ENCODE measurements at regions not wholly inside any gene's neighbourhood (a gene's known extent, or its start where the extent isn't known, plus 50 kb on each side); places are given as distances from the start of the nearest gene placed in this dataset.

DNA sequence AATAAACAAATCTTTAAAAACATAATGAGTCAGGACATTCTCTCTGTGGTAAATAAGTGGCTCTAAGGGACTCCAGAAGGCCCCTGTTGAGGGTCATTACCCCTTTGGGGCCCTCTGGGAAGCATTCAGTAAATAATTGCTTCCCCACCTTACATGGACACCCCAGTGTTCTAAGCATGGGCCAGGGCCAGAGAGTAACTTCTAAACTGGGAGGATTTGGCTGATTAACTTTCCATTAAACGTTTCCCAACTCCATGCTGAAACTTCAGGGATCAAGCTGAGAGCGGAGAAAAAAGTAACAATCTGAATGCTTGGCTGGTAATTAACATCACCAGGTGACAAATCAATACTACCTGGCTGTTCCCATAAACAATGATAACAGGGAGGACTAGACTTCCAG lies 783.9 kb upstream of the LRRC4C start:
- H3K4me1 ChIP-seq (ENCODE audit: control insufficient read depth, low read length), result no peaks in the 10 kb centered on the region
- no peaks in the 10 kb centered on the region for H4K20me1 ChIP-seq (ENCODE audit: control insufficient read depth, insufficient read depth, low read depth, low read length)
- no peak overlapping the region for H3K27ac ChIP-seq (ENCODE audit: low read depth, low read length)
- H3K27me3 ChIP-seq (ENCODE audit: control insufficient read depth, low read length), result no peaks in the 10 kb centered on the region
- no peaks in the 10 kb centered on the region for H3K79me2 ChIP-seq (ENCODE audit: control insufficient read depth, low read length)
- H3K4me2 ChIP-seq (ENCODE audit: low read length), result no peak overlapping the region
- H3K9me3 ChIP-seq (ENCODE audit: control insufficient read depth, insufficient read depth, low read length), result no peaks in the 10 kb centered on the region; the same call in 1 of the 2 replicates
- H3K36me3 ChIP-seq (ENCODE audit: control insufficient read depth, low read length), result no peaks in the 10 kb centered on the region
- H3F3A ChIP-seq (ENCODE audit: control insufficient read depth, insufficient read depth), result no peaks in the 10 kb centered on the region
- TF ChIP-seq, protein P1, sequence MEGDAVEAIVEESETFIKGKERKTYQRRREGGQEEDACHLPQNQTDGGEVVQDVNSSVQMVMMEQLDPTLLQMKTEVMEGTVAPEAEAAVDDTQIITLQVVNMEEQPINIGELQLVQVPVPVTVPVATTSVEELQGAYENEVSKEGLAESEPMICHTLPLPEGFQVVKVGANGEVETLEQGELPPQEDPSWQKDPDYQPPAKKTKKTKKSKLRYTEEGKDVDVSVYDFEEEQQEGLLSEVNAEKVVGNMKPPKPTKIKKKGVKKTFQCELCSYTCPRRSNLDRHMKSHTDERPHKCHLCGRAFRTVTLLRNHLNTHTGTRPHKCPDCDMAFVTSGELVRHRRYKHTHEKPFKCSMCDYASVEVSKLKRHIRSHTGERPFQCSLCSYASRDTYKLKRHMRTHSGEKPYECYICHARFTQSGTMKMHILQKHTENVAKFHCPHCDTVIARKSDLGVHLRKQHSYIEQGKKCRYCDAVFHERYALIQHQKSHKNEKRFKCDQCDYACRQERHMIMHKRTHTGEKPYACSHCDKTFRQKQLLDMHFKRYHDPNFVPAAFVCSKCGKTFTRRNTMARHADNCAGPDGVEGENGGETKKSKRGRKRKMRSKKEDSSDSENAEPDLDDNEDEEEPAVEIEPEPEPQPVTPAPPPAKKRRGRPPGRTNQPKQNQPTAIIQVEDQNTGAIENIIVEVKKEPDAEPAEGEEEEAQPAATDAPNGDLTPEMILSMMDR (IDR thresholded peaks at IDR 0.05; ENCODE audit: low read depth, low read length, poor library complexity, severe bottlenecking), result no peak
- no peak for TF ChIP-seq EZH2phosphoT487 (IDR thresholded peaks at IDR 0.05; ENCODE audit: borderline replicate concordance, low read length)
- H3K9me2 ChIP-seq (replicated peaks; ENCODE audit: control insufficient read depth, low read length), result no peaks in the 10 kb centered on the region
- no peak overlapping the region for H3K4me3 ChIP-seq (ENCODE audit: low read length)

DNA sequence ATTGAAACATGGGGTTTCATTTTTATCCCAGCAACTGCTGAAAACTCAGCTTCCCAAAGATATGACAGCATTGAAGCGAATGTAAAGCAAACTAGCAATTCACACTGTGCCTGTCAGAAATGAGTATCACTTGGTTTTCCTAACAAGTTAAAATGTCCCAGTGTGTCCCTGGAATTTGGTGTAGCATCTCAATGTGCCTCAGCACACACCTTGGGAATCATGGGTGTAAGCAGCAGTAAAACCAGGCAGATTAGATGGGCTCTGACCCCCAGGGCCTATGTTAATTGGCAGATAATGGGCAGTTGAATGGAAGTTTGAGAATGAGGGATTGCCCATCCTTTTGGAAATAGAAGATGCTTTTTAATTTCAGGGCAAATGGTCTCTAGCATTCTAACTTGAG lies 784.9 kb upstream of the LRRC4C start:
- no peaks in the 10 kb centered on the region for H3K27me3 ChIP-seq (ENCODE audit: control insufficient read depth, low read length)
- H3K9me3 ChIP-seq (ENCODE audit: control insufficient read depth, insufficient read depth, low read length), result no peaks in the 10 kb centered on the region
- no peaks in the 10 kb centered on the region for H4K20me1 ChIP-seq (ENCODE audit: control insufficient read depth, insufficient read depth, low read depth, low read length)
- no peaks in the 10 kb centered on the region for H3K4me1 ChIP-seq (ENCODE audit: control insufficient read depth, low read length)
- H3K36me3 ChIP-seq (ENCODE audit: control insufficient read depth, low read length), result no peaks in the 10 kb centered on the region
- H3K4me2 ChIP-seq (ENCODE audit: low read length), result no peak overlapping the region
- no peak overlapping the region for H3K27ac ChIP-seq (ENCODE audit: low read depth, low read length)
- no peak overlapping the region for H3K4me3 ChIP-seq (ENCODE audit: low read length)
- H3F3A ChIP-seq (ENCODE audit: control insufficient read depth, insufficient read depth), result no peaks in the 10 kb centered on the region
- H3K9me2 ChIP-seq (replicated peaks; ENCODE audit: control insufficient read depth, low read length), result no peaks in the 10 kb centered on the region
- TF ChIP-seq, protein P1 (IDR thresholded peaks at IDR 0.05; ENCODE audit: low read depth, low read length, poor library complexity, severe bottlenecking), result no peak
- TF ChIP-seq EZH2phosphoT487 (IDR thresholded peaks at IDR 0.05; ENCODE audit: borderline replicate concordance, low read length), result no peak
- H3K79me2 ChIP-seq (ENCODE audit: control insufficient read depth, low read length), result no peaks in the 10 kb centered on the region

DNA sequence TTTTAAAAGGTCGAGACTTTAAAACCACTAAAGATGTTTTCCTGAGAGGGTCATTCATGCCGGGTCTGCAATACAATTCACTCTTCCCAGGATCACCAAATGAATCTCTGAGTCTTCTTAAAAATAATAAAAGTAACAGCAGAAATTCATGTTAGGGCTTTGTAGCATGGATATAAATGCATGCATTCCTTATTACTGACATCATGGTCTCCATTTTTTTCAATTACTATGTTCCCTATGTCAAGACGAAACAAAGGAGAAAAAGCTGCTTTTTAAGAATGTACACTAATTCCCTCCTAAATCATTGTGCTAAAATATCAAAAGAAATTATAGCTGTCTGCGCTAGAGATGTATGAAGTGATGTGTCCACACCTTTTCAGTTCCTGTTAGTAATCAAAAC lies 789.9 kb upstream of the LRRC4C start:
- H3K36me3 ChIP-seq (ENCODE audit: control insufficient read depth, low read length), result no peaks in the 10 kb centered on the region
- no peak overlapping the region for H3K4me2 ChIP-seq (ENCODE audit: low read length)
- no peak overlapping the region for H3K27ac ChIP-seq (ENCODE audit: low read depth, low read length)
- H4K20me1 ChIP-seq (ENCODE audit: control insufficient read depth, insufficient read depth, low read depth, low read length), result no peaks in the 10 kb centered on the region
- TF ChIP-seq, protein P1 (IDR thresholded peaks at IDR 0.05; ENCODE audit: low read depth, low read length, poor library complexity, severe bottlenecking), result no peak
- TF ChIP-seq EZH2phosphoT487 (IDR thresholded peaks at IDR 0.05; ENCODE audit: borderline replicate concordance, low read length), result no peak
- no peaks in the 10 kb centered on the region for H3F3A ChIP-seq (ENCODE audit: control insufficient read depth, insufficient read depth)
- no peaks in the 10 kb centered on the region; the same call in 1 of the 2 replicates for H3K9me3 ChIP-seq (ENCODE audit: control insufficient read depth, insufficient read depth, low read length)
- no peaks in the 10 kb centered on the region for H3K9me2 ChIP-seq (replicated peaks; ENCODE audit: control insufficient read depth, low read length)
- no peaks in the 10 kb centered on the region for H3K4me1 ChIP-seq (ENCODE audit: control insufficient read depth, low read length)
- no peaks in the 10 kb centered on the region for H3K27me3 ChIP-seq (ENCODE audit: control insufficient read depth, low read length)
- H3K4me3 ChIP-seq (ENCODE audit: low read length), result no peak overlapping the region
- no peaks in the 10 kb centered on the region for H3K79me2 ChIP-seq (ENCODE audit: control insufficient read depth, low read length)

DNA sequence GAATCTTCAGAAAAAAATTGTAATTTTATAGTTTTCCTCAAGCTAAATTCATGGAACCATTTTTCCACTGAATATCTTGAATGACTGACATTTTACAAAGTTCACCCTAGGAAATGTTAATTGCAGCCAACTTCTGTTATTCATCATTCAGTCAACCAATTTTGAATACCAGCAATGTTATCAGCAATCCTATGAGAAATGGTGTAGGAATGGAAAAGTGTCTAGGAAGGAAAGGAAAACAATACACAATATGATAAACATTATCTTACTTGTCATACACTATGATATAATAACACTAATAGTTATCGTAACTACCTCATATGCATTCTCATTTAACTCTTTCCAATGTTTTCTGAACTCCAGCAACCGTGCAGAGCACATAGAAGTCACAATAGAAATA lies 790.5 kb upstream of the LRRC4C start:
- Histone ChIP-seq H3K9me2 (replicated peaks; ENCODE audit: control insufficient read depth, low read length) (no peaks in the 10 kb centered on the region), H3K27me3 (ENCODE audit: control insufficient read depth, low read length) (no peaks in the 10 kb centered on the region), H3K36me3 (ENCODE audit: control insufficient read depth, low read length) (no peaks in the 10 kb centered on the region), H4K20me1 (ENCODE audit: control insufficient read depth, insufficient read depth, low read depth, low read length) (no peaks in the 10 kb centered on the region), H3K79me2 (ENCODE audit: control insufficient read depth, low read length) (no peaks in the 10 kb centered on the region), H3K9me3 (ENCODE audit: control insufficient read depth, insufficient read depth, low read length) (no peaks in the 10 kb centered on the region; the same call in 1 of the 2 replicates), H3K27ac (ENCODE audit: low read depth, low read length) (no peak overlapping the region), H3F3A (ENCODE audit: control insufficient read depth, insufficient read depth) (no peaks in the 10 kb centered on the region), H3K4me2 (ENCODE audit: low read length) (no peak overlapping the region), H3K4me1 (ENCODE audit: control insufficient read depth, low read length) (no peaks in the 10 kb centered on the region), H3K4me3 (ENCODE audit: low read length) (no peak overlapping the region)
- TF ChIP-seq, protein P1 (IDR thresholded peaks at IDR 0.05; ENCODE audit: low read depth, low read length, poor library complexity, severe bottlenecking), result no peak
- TF ChIP-seq EZH2phosphoT487 (IDR thresholded peaks at IDR 0.05; ENCODE audit: borderline replicate concordance, low read length), result no peak

Data from DOHH2 (cell line).